Osteocyte (in vitro differentiated cells): ENCODE measurements at regions not wholly inside any gene's neighbourhood (a gene's known extent, or its start where the extent isn't known, plus 50 kb on each side); places are given as distances from the start of the nearest gene placed in this dataset.
A peak's percentile ranks its signal among the peaks of the same experiment; 100 is the strongest.
"Not testable (repeated sequence)": the region's sequence is repeated elsewhere in the genome, so short reads cannot be mapped to it uniquely, and the experiment has no call there.

Experiments
- DNase-seq: peaks from one replicate; pipeline ENCODE4 v3.0.0; 2021; ENCODE audit warnings: mixed read lengths; ENCODE audit not compliant: unreplicated experiment; ENCODE audit errors: extremely low spot score
- H3K27ac Mint-ChIP-seq: one replicate; pipeline ENCODE4 v1.8.0; 2021; ENCODE audit warnings: mild to moderate bottlenecking, mixed read lengths; ENCODE audit not compliant: unreplicated experiment
- H3K27me3 Mint-ChIP-seq: one replicate; pipeline ENCODE4 v1.8.0; 2021; ENCODE audit warnings: mixed read lengths; ENCODE audit not compliant: unreplicated experiment
- H3K36me3 Mint-ChIP-seq: one replicate; pipeline ENCODE4 v1.8.0; 2021; ENCODE audit warnings: mixed read lengths; ENCODE audit not compliant: unreplicated experiment
- H3K4me1 Mint-ChIP-seq: one replicate; pipeline ENCODE4 v1.8.0; 2021; ENCODE audit warnings: mixed read lengths; ENCODE audit not compliant: unreplicated experiment
- H3K4me3 Mint-ChIP-seq: one replicate; pipeline ENCODE4 v1.8.0; 2021; ENCODE audit warnings: mild to moderate bottlenecking, moderate library complexity, mixed read lengths; ENCODE audit not compliant: unreplicated experiment
- H3K9me3 Mint-ChIP-seq: one replicate; pipeline ENCODE4 v1.8.0; 2021; ENCODE audit warnings: mixed read lengths; ENCODE audit not compliant: unreplicated experiment
- TF ChIP-seq, protein P1 (sequence below): fragments of 200-600 bp; sonication (generic); IDR thresholded peaks from 2 replicates; pipeline ENCODE4 v1.5.0; 2021; ENCODE audit warnings: antibody characterized with exemption, mild to moderate bottlenecking, moderate library complexity

DNA sequence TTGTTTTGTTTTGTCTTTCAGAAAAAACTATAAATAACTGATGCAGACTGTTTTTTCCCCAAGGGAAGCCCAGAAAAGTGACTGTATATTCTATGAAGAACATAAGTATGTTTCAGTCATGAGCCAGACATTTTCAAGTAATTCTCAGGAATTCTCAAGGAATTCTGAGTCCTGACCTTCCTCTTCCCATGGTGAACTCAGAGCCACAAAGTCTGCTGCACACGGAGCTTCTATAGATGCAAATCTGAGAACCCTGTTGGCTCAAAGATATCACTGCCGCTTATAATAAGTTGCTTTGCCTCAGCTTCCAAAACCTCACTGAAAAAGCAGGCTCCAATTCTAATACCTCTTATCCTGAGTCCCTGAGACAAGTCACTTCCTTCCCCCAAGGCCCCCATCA is 418.5 kb upstream of the RUNX1 start:
- peak overlapping the region; percentile 25 for H3K27ac Mint-ChIP-seq
- H3K36me3 Mint-ChIP-seq = no peaks in the 10 kb centered on the region
- TF ChIP-seq, protein P1, sequence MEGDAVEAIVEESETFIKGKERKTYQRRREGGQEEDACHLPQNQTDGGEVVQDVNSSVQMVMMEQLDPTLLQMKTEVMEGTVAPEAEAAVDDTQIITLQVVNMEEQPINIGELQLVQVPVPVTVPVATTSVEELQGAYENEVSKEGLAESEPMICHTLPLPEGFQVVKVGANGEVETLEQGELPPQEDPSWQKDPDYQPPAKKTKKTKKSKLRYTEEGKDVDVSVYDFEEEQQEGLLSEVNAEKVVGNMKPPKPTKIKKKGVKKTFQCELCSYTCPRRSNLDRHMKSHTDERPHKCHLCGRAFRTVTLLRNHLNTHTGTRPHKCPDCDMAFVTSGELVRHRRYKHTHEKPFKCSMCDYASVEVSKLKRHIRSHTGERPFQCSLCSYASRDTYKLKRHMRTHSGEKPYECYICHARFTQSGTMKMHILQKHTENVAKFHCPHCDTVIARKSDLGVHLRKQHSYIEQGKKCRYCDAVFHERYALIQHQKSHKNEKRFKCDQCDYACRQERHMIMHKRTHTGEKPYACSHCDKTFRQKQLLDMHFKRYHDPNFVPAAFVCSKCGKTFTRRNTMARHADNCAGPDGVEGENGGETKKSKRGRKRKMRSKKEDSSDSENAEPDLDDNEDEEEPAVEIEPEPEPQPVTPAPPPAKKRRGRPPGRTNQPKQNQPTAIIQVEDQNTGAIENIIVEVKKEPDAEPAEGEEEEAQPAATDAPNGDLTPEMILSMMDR = no peak
- H3K4me1 Mint-ChIP-seq = peaks cover 27% of the 10 kb centered on the region
- no peak overlapping the region for H3K4me3 Mint-ChIP-seq
- no peaks in the 10 kb centered on the region for H3K27me3 Mint-ChIP-seq
- no peak for DNase-seq
- peaks cover 9% of the 10 kb centered on the region for H3K9me3 Mint-ChIP-seq

DNA sequence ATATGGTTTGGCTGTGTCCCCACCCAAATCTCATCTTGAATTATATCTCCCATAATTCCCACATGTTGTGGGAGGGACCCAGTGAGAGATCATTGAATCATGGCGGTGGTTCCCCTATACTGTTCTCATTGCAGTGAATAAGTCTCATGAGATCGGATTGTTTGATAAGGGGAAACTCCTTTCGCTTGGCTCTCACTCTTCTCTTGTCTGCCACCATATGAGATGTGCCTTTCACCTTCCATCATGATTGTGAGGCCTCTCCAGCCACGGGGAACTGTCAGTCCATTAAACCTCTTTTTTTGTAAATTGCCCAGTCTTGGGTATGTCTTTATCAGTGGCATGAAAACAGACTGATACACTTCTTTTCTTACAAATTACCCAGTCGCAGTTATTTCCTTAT is 417.6 kb upstream of the RUNX1 start:
- H3K27ac Mint-ChIP-seq, H3K27me3 Mint-ChIP-seq, H3K4me3 Mint-ChIP-seq, DNase-seq, H3K36me3 Mint-ChIP-seq, H3K9me3 Mint-ChIP-seq: not testable (repeated sequence)
- H3K4me1 Mint-ChIP-seq = peaks cover 27% of the 10 kb centered on the region

DNA sequence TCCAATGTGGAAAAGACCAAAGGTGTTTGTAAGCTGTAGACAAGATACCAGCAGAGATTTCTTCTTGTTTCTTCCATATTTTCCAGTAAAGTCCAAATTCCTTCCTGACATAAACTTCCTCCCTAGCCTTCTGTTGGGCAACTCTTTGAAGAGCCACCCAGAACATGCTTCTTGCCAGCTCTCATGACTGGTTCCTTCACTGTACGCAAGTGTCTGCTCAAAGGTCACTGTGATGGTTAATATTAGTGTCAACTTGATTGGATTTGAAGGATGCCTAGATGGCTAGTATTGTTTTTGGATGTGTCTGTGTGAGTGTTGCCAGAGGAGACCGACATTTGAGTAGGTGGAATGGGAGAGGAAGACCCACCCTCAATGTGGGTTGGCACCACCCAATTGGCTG is 416.6 kb upstream of the RUNX1 start:
- H3K27ac Mint-ChIP-seq = no peak overlapping the region
- TF ChIP-seq, protein P1 = no peak
- H3K27me3 Mint-ChIP-seq = no peaks in the 10 kb centered on the region
- H3K4me3 Mint-ChIP-seq = no peak overlapping the region
- no peak for DNase-seq
- peaks cover 27% of the 10 kb centered on the region for H3K4me1 Mint-ChIP-seq
- H3K36me3 Mint-ChIP-seq = no peaks in the 10 kb centered on the region
- H3K9me3 Mint-ChIP-seq = peaks cover 9% of the 10 kb centered on the region

DNA sequence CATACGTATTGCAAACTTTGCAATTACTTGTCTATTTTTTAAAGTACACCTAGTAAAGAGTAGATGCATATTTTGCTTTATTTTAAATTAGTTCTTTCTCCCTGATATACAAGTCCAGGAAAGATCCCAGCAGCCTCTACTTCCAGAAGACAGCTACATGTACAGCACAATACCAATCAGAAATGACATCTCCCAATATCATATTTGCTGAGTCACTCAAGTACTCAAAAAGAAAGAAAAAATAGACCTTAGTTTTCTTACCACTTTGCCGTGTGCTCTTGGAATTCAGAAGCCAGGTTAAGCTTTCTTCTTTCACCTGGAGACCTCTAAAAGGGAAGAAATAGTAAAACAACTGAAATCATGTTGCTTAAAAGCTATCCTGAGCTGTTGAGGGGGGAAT is 412.6 kb upstream of the RUNX1 start:
- Mint-ChIP-seq H3K4me3 (no peak overlapping the region), H3K27ac (no peak overlapping the region), H3K4me1 (peaks cover 8% of the 10 kb centered on the region), H3K9me3 (peaks cover 6% of the 10 kb centered on the region), H3K27me3 (no peaks in the 10 kb centered on the region), H3K36me3 (no peaks in the 10 kb centered on the region)
- no peak for DNase-seq
- TF ChIP-seq, protein P1 = no peak

DNA sequence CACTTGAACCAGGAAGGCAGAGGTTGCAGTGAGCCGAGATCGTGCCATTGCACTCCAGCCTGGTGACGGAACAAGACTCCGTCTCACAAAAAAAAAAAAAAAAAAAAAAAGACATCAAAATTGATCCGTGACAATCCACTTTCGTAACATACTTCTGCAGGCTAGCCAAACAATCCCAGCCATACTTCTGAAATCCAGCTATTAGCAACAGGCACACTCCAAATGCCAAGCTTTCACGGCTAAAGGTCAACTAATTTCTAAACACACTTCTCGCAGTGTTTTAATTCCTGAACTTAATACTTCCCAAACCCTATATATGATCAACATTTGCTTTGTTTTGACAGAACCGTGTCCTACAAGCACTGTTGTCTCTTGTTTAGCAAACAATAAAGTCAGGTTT is 411.3 kb upstream of the RUNX1 start:
- no peak overlapping the region for H3K27ac Mint-ChIP-seq
- H3K36me3 Mint-ChIP-seq = no peaks in the 10 kb centered on the region
- no peak for DNase-seq
- H3K4me3 Mint-ChIP-seq = no peak overlapping the region
- H3K27me3 Mint-ChIP-seq = no peaks in the 10 kb centered on the region
- peaks cover 6% of the 10 kb centered on the region for H3K9me3 Mint-ChIP-seq
- TF ChIP-seq, protein P1 = no peak
- peaks cover 2% of the 10 kb centered on the region for H3K4me1 Mint-ChIP-seq

DNA sequence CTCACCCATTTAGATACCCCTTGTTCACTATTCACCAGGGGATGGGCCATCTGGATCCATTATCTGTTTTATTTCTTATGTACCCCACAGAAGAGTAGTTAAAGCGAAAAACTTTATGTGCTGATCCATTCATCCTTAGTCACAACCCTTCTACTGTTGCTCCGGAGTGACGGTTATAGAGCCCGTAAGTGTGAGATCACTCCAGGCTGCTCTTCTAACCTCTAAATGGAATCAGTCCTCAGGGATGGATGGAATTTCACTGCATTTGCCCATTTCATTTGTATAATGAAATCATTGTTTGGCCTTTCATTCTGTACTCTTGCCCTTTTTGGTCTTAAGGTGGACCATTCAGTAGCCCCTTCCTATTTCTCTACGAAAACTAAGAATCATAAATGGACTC is 409.3 kb upstream of the RUNX1 start:
- no peaks in the 10 kb centered on the region for H3K9me3 Mint-ChIP-seq
- H3K4me3 Mint-ChIP-seq = no peak overlapping the region
- TF ChIP-seq, protein P1 = no peak
- H3K4me1 Mint-ChIP-seq = no peaks in the 10 kb centered on the region
- no peak overlapping the region for H3K27ac Mint-ChIP-seq
- H3K27me3 Mint-ChIP-seq = no peaks in the 10 kb centered on the region
- no peaks in the 10 kb centered on the region for H3K36me3 Mint-ChIP-seq
- no peak for DNase-seq
